ENCODE measurements at regions not wholly inside any gene's neighbourhood (a gene's known extent, or its start where the extent isn't known, plus 50 kb on each side); places are given as distances from the start of the nearest gene placed in this dataset.

- CTCF ChIA-PET (ENCODE audit: partially characterized antibody) = no interaction called here
- Histone ChIP-seq H2AFZ (ENCODE audit: low read length) (no peak overlapping the region), H4K8ac (ENCODE audit: extremely low read depth, insufficient read depth, low read length) (no peak overlapping the region), H3K9me3 (ENCODE audit: insufficient read depth in 2 of 2, low read depth in 1 of 2, low read length in 1 of 2) (no peaks in the 10 kb centered on the region), H2BK15ac (ENCODE audit: low read length) (no peak overlapping the region), H3K79me2 (ENCODE audit: control insufficient read depth in 1 of 2, insufficient read depth in 2 of 2, low read length in 2 of 2) (no peaks in the 10 kb centered on the region), H2AK5ac (ENCODE audit: low read depth, low read length) (no peak overlapping the region), H3K14ac (ENCODE audit: insufficient read length) (no peak overlapping the region), H3K36me3 (ENCODE audit: control insufficient read depth in 2 of 4, insufficient read depth in 4 of 4, low read length in 3 of 4) (no peaks in the 10 kb centered on the region), H4K91ac (replicated peaks; ENCODE audit: insufficient read length, low read length) (no peak overlapping the region), H2BK20ac (ENCODE audit: low read length) (no peak overlapping the region), H3K27me3 (replicated peaks in 1 of 4; ENCODE audit: control insufficient read depth in 3 of 4, extremely low read depth in 1 of 4, insufficient read depth in 3 of 4, low read length in 3 of 4) (no peaks in the 10 kb centered on the region), H4K5ac (ENCODE audit: insufficient read length, low read depth, low read length) (no peak overlapping the region), H2BK120ac (replicated peaks; ENCODE audit: low read depth, low read length) (no peak overlapping the region), H3K79me1 (ENCODE audit: low read depth, low read length) (no peaks in the 10 kb centered on the region), H3K9ac (replicated peaks in 1 of 4; ENCODE audit: extremely low read depth in 1 of 4, low read depth in 3 of 4, low read length in 3 of 4) (no peak overlapping the region), H3K4me3 (ENCODE audit: extremely low read depth in 1 of 4, insufficient read depth in 2 of 4, low read depth in 3 of 4, low read length in 4 of 4) (no peak overlapping the region), H3K56ac (replicated peaks; ENCODE audit: insufficient read length, low read depth, low read length) (no peak overlapping the region), H2BK12ac (ENCODE audit: low read depth, low read length) (no peak overlapping the region), H3K23ac (ENCODE audit: insufficient read length) (no peak overlapping the region), H3K4me2 (ENCODE audit: insufficient read depth in 1 of 2, low read depth in 2 of 2, low read length in 2 of 2) (no peak overlapping the region), H3K18ac (ENCODE audit: extremely low read depth, low read length) (no peak overlapping the region), H3K4me1 (replicated peaks in 1 of 4; ENCODE audit: control insufficient read depth in 3 of 4, insufficient read depth in 4 of 4, low read length in 3 of 4) (no peaks in the 10 kb centered on the region), H3K27ac (ENCODE audit: low read depth, low read length) (no peak overlapping the region), H3K4ac (replicated peaks; ENCODE audit: insufficient read length, low read depth, low read length) (no peak overlapping the region), H3K23me2 (ENCODE audit: low read depth, low read length) (no peaks in the 10 kb centered on the region), H2BK5ac (ENCODE audit: low read depth, low read length) (no peak overlapping the region), H4K20me1 (replicated peaks in 1 of 2; ENCODE audit: control insufficient read depth in 1 of 2, insufficient read depth in 2 of 2, low read length in 2 of 2) (no peaks in the 10 kb centered on the region)
- no peak for FAIRE-seq
- TF ChIP-seq CREB1 (IDR thresholded peaks at IDR 0.05) = no peak
- no peak for TF ChIP-seq HDAC2 (IDR thresholded peaks at IDR 0.05; ENCODE audit: borderline replicate concordance in 1 of 2, low read depth in 2 of 2, low read length in 2 of 2)
- no peak for TF ChIP-seq KDM1A (IDR thresholded peaks at IDR 0.05; ENCODE audit: borderline replicate concordance, low read length)
- TF ChIP-seq BCL11A (IDR thresholded peaks at IDR 0.05; ENCODE audit: low read depth in 2 of 2, low read length in 2 of 2) = no peak
- no peak for TF ChIP-seq USF2 (IDR thresholded peaks at IDR 0.05; ENCODE audit: low read length)
- no peak for TF ChIP-seq BACH1 (IDR thresholded peaks at IDR 0.05; ENCODE audit: low read length)
- no peak for TF ChIP-seq CEBPB (IDR thresholded peaks at IDR 0.05; ENCODE audit: low read depth, low read length)
- WGBS, 2 experiments (ENCODE audit: extremely low coverage in 1 of 2, insufficient coverage in 1 of 2, insufficient read length in 1 of 2, insufficient replicate concordance in 2 of 2, low coverage in 1 of 2, low lambda C conversion rate in 2 of 2, missing lambda C conversion rate in 1 of 2) = 74% methylated on average over 1 of the region's 1 CpG; no CpG with 5 or more reads in 1 of the 2 experiments
- DNase-seq (ENCODE audit: low read depth in 1 of 2, low spot score in 2 of 2) = no peak
- POLR2A ChIA-PET (ENCODE audit: partially characterized antibody) = no interaction called here
These were observed 107.7 kb upstream of the RAB27B start for GRCh38 chr18:54720620-54721019.

All from H1 (cell line).